CD8-positive, alpha-beta memory T cell (primary cell): ENCODE measurements at regions not wholly inside any gene's neighbourhood (a gene's known extent, or its start where the extent isn't known, plus 50 kb on each side); places are given as distances from the start of the nearest gene placed in this dataset.

Source experiments
- CTCF ChIA-PET: fragments of 350-600 bp; sonication (Branson Sonifier 250); formaldehyde crosslinking; loops from one replicate; lab custom pipeline; 2021; ENCODE audit warnings: antibody characterized with exemption; lab: Charles Lee
- POLR2A ChIA-PET: fragments of 350-600 bp; sonication (Branson Sonifier 250); formaldehyde crosslinking; loops from one replicate; lab custom pipeline; 2021; ENCODE audit warnings: antibody characterized with exemption; lab: Charles Lee
- DNase-seq, 5 donors: peaks; one replicate each; pipeline versions ENCODE4 v3.0.0 to v3.0.0-alpha.2; 2020 to 2022; ENCODE audit warnings: mixed read lengths in 1 of 5
- H3K27ac ChIP-seq: one replicate; pipeline ENCODE4 v1.7.0; 2013; ENCODE audit warnings: low read depth, mild to moderate bottlenecking, low read length, moderate library complexity
- H3K27me3 ChIP-seq: 2 replicates; pipeline ENCODE4 v1.7.0; 2013; ENCODE audit warnings: low read length, mild to moderate bottlenecking; ENCODE audit not compliant: insufficient read depth, poor library complexity, severe bottlenecking
- H3K36me3 ChIP-seq: 2 replicates; pipeline ENCODE4 v1.7.0; 2013; ENCODE audit warnings: mild to moderate bottlenecking, low read length, moderate library complexity; ENCODE audit not compliant: insufficient read depth
- H3K4me1 ChIP-seq: 2 replicates; pipeline ENCODE4 v1.7.0; 2013; ENCODE audit warnings: mild to moderate bottlenecking, low read length, moderate library complexity; ENCODE audit not compliant: insufficient read depth
- H3K4me3 ChIP-seq: 2 replicates; pipeline ENCODE4 v1.7.0; 2013; ENCODE audit warnings: mild to moderate bottlenecking, low read length
- H3K9me3 ChIP-seq: 2 replicates; pipeline ENCODE4 v1.7.0; 2013; ENCODE audit warnings: mild to moderate bottlenecking, low read length
- H3K27ac Mint-ChIP-seq, 8 donors: one replicate each; pipeline ENCODE4 v1.8.0; 2020 to 2021; ENCODE audit warnings: mixed read lengths in 8 of 8, mild to moderate bottlenecking in 6 of 8, inconsistent platforms in 3 of 8, moderate library complexity in 3 of 8
- H3K27me3 Mint-ChIP-seq, 2 donors: one replicate each; pipeline ENCODE4 v1.8.0; 2020 to 2021; ENCODE audit warnings: mixed read lengths in 2 of 2, mild to moderate bottlenecking in 1 of 2, moderate library complexity in 1 of 2
- H3K36me3 Mint-ChIP-seq, 3 donors: one replicate each; pipeline ENCODE4 v1.8.0; 2020 to 2021; ENCODE audit warnings: mixed read lengths in 3 of 3, inconsistent platforms in 1 of 3, mild to moderate bottlenecking in 1 of 3
- H3K4me1 Mint-ChIP-seq, 3 donors: one replicate each; pipeline ENCODE4 v1.8.0; 2020 to 2021; ENCODE audit warnings: mixed read lengths in 3 of 3, inconsistent platforms in 1 of 3, mild to moderate bottlenecking in 1 of 3
- H3K4me3 Mint-ChIP-seq, 7 donors: one replicate each; pipeline ENCODE4 v1.8.0; 2020 to 2021; ENCODE audit warnings: mixed read lengths in 7 of 7, mild to moderate bottlenecking in 6 of 7, moderate library complexity in 4 of 7, inconsistent platforms in 2 of 7
- H3K9me3 Mint-ChIP-seq, 5 donors: one replicate each; pipeline ENCODE4 v1.8.0; 2020 to 2022; ENCODE audit warnings: mixed read lengths in 5 of 5, mild to moderate bottlenecking in 3 of 5, moderate library complexity in 2 of 5, inconsistent platforms in 1 of 5

DNA sequence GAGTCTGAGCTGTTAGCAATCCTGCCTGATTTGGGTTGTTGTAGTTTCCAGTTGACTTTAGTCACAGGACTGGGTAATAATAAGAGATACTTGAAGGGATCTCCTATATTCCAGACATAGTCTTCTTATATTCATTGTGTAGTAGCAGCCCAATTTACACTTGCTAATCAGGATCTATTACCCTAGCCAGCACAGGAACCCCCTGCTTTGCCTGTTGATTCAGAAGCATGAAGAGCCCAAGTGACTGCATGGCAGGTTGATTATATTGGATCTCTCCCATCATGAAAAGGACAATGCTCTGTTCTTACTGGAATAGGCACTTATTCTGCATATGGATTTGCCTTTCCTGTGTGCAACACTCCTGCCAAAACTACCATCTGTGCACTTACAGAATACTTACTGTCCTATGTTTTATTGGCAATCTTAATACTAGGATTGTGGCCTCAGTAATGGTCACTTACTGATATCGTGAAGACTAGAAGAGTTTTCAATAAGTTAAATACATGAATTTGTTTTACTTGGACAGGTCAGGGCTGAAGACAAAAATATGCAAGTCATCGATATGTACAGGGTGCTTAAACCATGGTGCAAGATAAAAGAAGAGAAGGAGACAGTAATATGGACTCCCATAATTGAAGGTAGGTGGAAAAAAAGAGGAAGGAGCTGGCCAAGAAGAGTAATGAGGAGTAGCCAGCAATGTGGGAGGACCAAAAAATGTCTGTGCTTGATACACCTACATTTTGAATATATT lies 304.1 kb downstream of the MCTP2 start:
- H3K4me3 ChIP-seq, result no peak overlapping the region
- POLR2A ChIA-PET, result no interaction called here
- no peak overlapping the region for H3K27ac ChIP-seq
- Mint-ChIP-seq H3K36me3 (no peaks in the 10 kb centered on the region), H3K4me1 (no peaks in the 10 kb centered on the region), H3K4me3 (no peak overlapping the region), H3K27me3 (peaks cover 6 to 27% of the 10 kb centered on the region in 2 donors), H3K27ac (no peak overlapping the region), H3K9me3 (peaks cover 0 to 3% (median 0%) of the 10 kb centered on the region in 5 donors)
- no peaks in the 10 kb centered on the region for H3K4me1 ChIP-seq
- no peak for DNase-seq
- no peaks in the 10 kb centered on the region for H3K9me3 ChIP-seq
- no peaks in the 10 kb centered on the region for H3K27me3 ChIP-seq
- CTCF ChIA-PET, result no interaction called here
- H3K36me3 ChIP-seq, result no peaks in the 10 kb centered on the region

DNA sequence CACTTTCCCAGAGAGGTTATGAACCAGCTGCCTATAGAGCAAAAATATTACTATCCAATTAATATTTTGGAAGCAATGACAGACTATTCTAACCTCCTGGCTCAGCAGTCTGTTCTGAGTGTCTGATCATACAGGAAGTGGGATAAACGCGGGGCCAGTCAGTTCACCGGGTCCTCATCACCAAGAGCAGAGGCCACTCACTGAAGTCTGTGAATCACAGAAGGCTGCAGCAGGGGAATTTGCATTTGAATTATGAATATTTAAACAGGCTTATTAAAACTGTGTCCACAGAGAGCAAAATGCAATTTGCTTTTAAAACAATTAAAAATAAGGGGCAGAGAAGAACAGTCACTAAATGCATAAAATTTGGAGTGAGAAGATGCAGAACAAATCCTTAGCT lies 305.2 kb downstream of the MCTP2 start:
- no peak overlapping the region for H3K4me3 Mint-ChIP-seq
- no peak overlapping the region for H3K27ac Mint-ChIP-seq
- ChIA-PET CTCF (no interaction called here), POLR2A (no interaction called here)
- DNase-seq, result no peak
- Histone ChIP-seq H3K36me3 (no peaks in the 10 kb centered on the region), H3K27ac (no peak overlapping the region), H3K9me3 (no peaks in the 10 kb centered on the region), H3K4me3 (no peak overlapping the region), H3K4me1 (no peaks in the 10 kb centered on the region), H3K27me3 (no peaks in the 10 kb centered on the region)
- H3K4me1 Mint-ChIP-seq, result no peaks in the 10 kb centered on the region
- no peaks in the 10 kb centered on the region for H3K36me3 Mint-ChIP-seq
- peaks cover 0 to 3% (median 0%) of the 10 kb centered on the region in 5 donors for H3K9me3 Mint-ChIP-seq
- peaks cover 6 to 26% of the 10 kb centered on the region in 2 donors for H3K27me3 Mint-ChIP-seq

- DNase-seq, result no peak
- ChIA-PET CTCF (no interaction called here), POLR2A (no interaction called here)
- Histone ChIP-seq H3K4me1 (no peaks in the 10 kb centered on the region), H3K27me3 (no peaks in the 10 kb centered on the region), H3K9me3 (no peaks in the 10 kb centered on the region), H3K27ac (no peak overlapping the region), H3K36me3 (no peaks in the 10 kb centered on the region), H3K4me3 (no peak overlapping the region)
- peaks cover 0 to 3% (median 0%) of the 10 kb centered on the region in 5 donors for H3K9me3 Mint-ChIP-seq
- H3K4me3 Mint-ChIP-seq, result no peak overlapping the region
- no peaks in the 10 kb centered on the region for H3K36me3 Mint-ChIP-seq
- no peaks in the 10 kb centered on the region for H3K4me1 Mint-ChIP-seq
- peaks cover 3 to 25% of the 10 kb centered on the region in 2 donors for H3K27me3 Mint-ChIP-seq
- H3K27ac Mint-ChIP-seq, result no peak overlapping the region
Observed at GRCh38 chr15:94538280-94538679, 306.9 kb downstream of the MCTP2 start.

DNA sequence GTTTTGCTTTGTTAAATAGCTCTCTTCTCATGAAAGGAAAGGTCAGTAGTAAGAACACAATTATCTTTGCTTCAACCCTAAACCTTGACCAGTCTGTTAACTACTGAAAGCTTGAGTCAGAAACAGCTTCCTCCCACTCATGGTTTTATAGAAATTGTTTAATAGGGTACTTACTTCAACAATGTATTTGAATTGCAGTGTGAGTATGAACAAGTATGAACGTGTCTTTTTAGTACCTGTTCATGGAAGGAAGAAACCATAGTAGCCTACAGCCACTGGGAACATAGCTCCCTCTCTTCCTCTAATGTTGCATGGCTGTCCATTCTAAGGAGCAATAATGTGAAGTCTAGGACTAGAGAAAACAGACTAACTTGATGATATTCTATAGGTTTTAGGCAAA lies 311.0 kb downstream of the MCTP2 start:
- H3K4me3 Mint-ChIP-seq, result no peak overlapping the region
- no peaks in the 10 kb centered on the region for H3K4me1 Mint-ChIP-seq
- H3K4me3 ChIP-seq, result no peak overlapping the region
- no peaks in the 10 kb centered on the region for H3K4me1 ChIP-seq
- no peak overlapping the region for H3K27ac Mint-ChIP-seq
- DNase-seq, result no peak
- no peak overlapping the region for H3K27ac ChIP-seq
- CTCF ChIA-PET, result no interaction called here
- no peaks in the 10 kb centered on the region for H3K36me3 Mint-ChIP-seq
- POLR2A ChIA-PET, result no interaction called here
- H3K9me3 Mint-ChIP-seq, result peaks cover 0 to under 1% (median 0%) of the 10 kb centered on the region in 5 donors
- no peaks in the 10 kb centered on the region for H3K36me3 ChIP-seq
- H3K27me3 Mint-ChIP-seq, result peaks cover 2 to 25% of the 10 kb centered on the region in 2 donors
- no peaks in the 10 kb centered on the region for H3K27me3 ChIP-seq
- no peaks in the 10 kb centered on the region for H3K9me3 ChIP-seq

DNA sequence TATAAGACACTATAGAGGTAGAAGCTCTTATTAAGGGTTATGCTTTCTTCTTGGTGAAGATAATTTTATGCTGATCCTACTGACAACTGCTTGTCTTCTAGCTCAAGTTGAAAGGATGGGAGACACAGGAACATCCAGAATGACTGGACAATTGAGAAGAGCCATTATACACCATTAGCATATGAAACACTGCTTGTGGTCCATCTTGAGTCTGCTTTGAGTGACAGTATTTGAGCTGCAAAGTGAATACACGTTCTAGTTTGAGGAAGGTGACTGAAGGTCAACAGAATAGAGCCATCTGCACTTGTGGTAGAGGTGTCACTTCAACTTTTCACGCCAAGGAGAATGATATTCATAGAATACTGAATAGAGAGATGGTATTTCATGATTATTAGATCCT lies 315.4 kb downstream of the MCTP2 start:
- Mint-ChIP-seq H3K27me3 (peaks cover 2 to 25% of the 10 kb centered on the region in 2 donors), H3K36me3 (no peaks in the 10 kb centered on the region), H3K9me3 (no peaks in the 10 kb centered on the region), H3K4me1 (no peaks in the 10 kb centered on the region), H3K4me3 (no peak overlapping the region), H3K27ac (no peak overlapping the region)
- H3K4me3 ChIP-seq, result no peak overlapping the region
- POLR2A ChIA-PET, result no interaction called here
- no peaks in the 10 kb centered on the region for H3K4me1 ChIP-seq
- no peaks in the 10 kb centered on the region for H3K27me3 ChIP-seq
- CTCF ChIA-PET, result no interaction called here
- no peaks in the 10 kb centered on the region for H3K9me3 ChIP-seq
- H3K27ac ChIP-seq, result no peak overlapping the region
- H3K36me3 ChIP-seq, result no peaks in the 10 kb centered on the region
- DNase-seq, result no peak

GRCh38 chr15:94547711-94548110 lies 316.4 kb downstream of the MCTP2 start:
- H3K27ac ChIP-seq, result no peak overlapping the region
- ChIA-PET CTCF (no interaction called here), POLR2A (no interaction called here)
- no peaks in the 10 kb centered on the region for H3K36me3 ChIP-seq
- H3K27ac Mint-ChIP-seq, result no peak overlapping the region
- H3K4me3 Mint-ChIP-seq, result no peak overlapping the region
- H3K4me1 ChIP-seq, result no peaks in the 10 kb centered on the region
- H3K27me3 Mint-ChIP-seq, result peaks cover 5 to 29% of the 10 kb centered on the region in 2 donors
- DNase-seq, result no peak
- H3K27me3 ChIP-seq, result no peaks in the 10 kb centered on the region
- H3K36me3 Mint-ChIP-seq, result no peaks in the 10 kb centered on the region
- no peaks in the 10 kb centered on the region for H3K9me3 ChIP-seq
- H3K4me3 ChIP-seq, result no peak overlapping the region
- no peaks in the 10 kb centered on the region for H3K4me1 Mint-ChIP-seq
- H3K9me3 Mint-ChIP-seq, result no peaks in the 10 kb centered on the region

DNA sequence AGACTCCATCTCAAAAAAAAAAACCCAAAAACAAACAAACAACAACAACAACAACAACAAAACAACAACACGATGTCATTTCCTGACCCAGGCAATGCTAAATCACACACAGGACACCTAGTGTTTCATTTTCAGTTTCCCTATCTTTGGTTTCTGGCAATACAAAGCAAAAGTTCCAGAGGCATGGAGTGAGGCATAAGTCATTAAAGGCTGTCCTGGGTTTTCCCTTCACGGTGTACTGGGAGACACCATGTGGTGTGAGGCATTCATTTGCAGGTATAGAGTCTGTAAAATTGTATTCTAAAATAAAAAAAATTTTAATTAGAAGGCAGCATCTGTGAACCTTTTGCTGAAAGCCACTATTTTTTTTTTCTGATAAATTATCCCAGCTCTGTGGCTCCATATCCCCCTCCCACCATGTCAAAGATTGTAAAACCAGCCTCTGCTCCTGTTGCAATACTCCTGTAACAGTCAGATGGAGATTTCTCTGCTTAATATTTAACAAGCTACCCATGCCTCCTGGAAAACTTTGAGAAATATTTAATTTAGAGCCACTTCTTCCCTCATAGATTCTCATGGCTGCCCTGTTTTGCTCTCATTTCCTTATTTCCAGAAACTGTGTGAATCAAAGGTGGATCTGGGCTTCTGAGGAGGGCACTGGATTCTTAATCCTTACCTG lies 324.6 kb downstream of the MCTP2 start:
- Mint-ChIP-seq H3K4me3 (no peak overlapping the region), H3K9me3 (no peaks in the 10 kb centered on the region), H3K4me1 (no peaks in the 10 kb centered on the region), H3K36me3 (no peaks in the 10 kb centered on the region), H3K27me3 (peaks cover 4 to 17% of the 10 kb centered on the region in 2 donors), H3K27ac (no peak overlapping the region)
- DNase-seq, result no peak
- Histone ChIP-seq H3K4me3 (no peak overlapping the region), H3K27ac (no peak overlapping the region), H3K9me3 (no peaks in the 10 kb centered on the region), H3K27me3 (no peaks in the 10 kb centered on the region), H3K36me3 (no peaks in the 10 kb centered on the region), H3K4me1 (no peaks in the 10 kb centered on the region)
- CTCF ChIA-PET, result no interaction called here
- POLR2A ChIA-PET, result no interaction called here

GRCh38 chr15:94561036-94561689 lies 329.8 kb downstream of the MCTP2 start:
- CTCF ChIA-PET, result no interaction called here
- Mint-ChIP-seq H3K36me3 (no peaks in the 10 kb centered on the region), H3K9me3 (peaks cover 0 to 7% (median 2%) of the 10 kb centered on the region in 5 donors), H3K4me1 (no peaks in the 10 kb centered on the region), H3K27ac (no peak overlapping the region), H3K27me3 (peaks cover 4 to 11% of the 10 kb centered on the region in 2 donors), H3K4me3 (no peak overlapping the region)
- no peaks in the 10 kb centered on the region for H3K36me3 ChIP-seq
- no peak overlapping the region for H3K27ac ChIP-seq
- POLR2A ChIA-PET, result no interaction called here
- H3K9me3 ChIP-seq, result no peaks in the 10 kb centered on the region
- no peak for DNase-seq
- H3K4me3 ChIP-seq, result no peak overlapping the region
- H3K27me3 ChIP-seq, result no peaks in the 10 kb centered on the region
- H3K4me1 ChIP-seq, result no peaks in the 10 kb centered on the region
